Panc1 (cell line): ENCODE measurements at regions not wholly inside any gene's neighbourhood (a gene's known extent, or its start where the extent isn't known, plus 50 kb on each side); places are given as distances from the start of the nearest gene placed in this dataset.

Source experiments
- ATAC-seq: fragments of 200-7000 bp; cut with Tn5 transposase; 2 replicates; pipeline ENCODE4 v1.9.1; 2020; ENCODE audit warnings: mild to moderate bottlenecking, moderate library complexity
- BruUV-seq: library from RNA; stranded (reverse); fragments of 400-500 nt; replicated peaks from 2 replicates; lab custom pipeline; 2021; lab: Mats Ljungman, UMichigan
- CTCF ChIA-PET: fragments of 300-600 bp; sonication (Branson Sonifier 250); formaldehyde crosslinking; loops from one replicate; lab custom pipeline; 2022; ENCODE audit warnings: antibody characterized with exemption; lab: Charles Lee
- POLR2A ChIA-PET: fragments of 300-600 bp; sonication (Branson Sonifier 250); formaldehyde crosslinking; loops from one replicate; lab custom pipeline; 2022; ENCODE audit warnings: antibody characterized with exemption; lab: Charles Lee
- DNase-seq: peaks from one replicate; pipeline ENCODE4 v3.0.0-alpha.2; 2010; ENCODE audit warnings: low read depth, low spot score
- H3K27ac ChIP-seq: 2 replicates; pipeline ENCODE4 v1.5.1; 2011; ENCODE audit warnings: mild to moderate bottlenecking, low read length, inconsistent platforms
- H3K27me3 ChIP-seq: fragments of 200-500 bp; sonication (Bioruptor generic); 2 replicates; pipeline ENCODE4 v1.6.0; 2014; ENCODE audit warnings: low read length, inconsistent platforms; ENCODE audit not compliant: control insufficient read depth, insufficient read depth
- H3K36me3 ChIP-seq: fragments of 200-500 bp; sonication (Bioruptor generic); 2 replicates; pipeline ENCODE4 v1.5.1; 2014; ENCODE audit warnings: inconsistent platforms, mild to moderate bottlenecking, low read length, moderate library complexity; ENCODE audit not compliant: control insufficient read depth, insufficient read depth
- H3K4me1 ChIP-seq: 2 replicates; pipeline ENCODE4 v1.5.1; 2011; ENCODE audit warnings: inconsistent platforms, mild to moderate bottlenecking, low read length, moderate library complexity; ENCODE audit not compliant: control insufficient read depth, insufficient read depth
- H3K4me3 ChIP-seq, 2 experiments: 2 replicates each; pipeline ENCODE4 v1.5.1; 2011 to 2012; ENCODE audit warnings: low read depth in 2 of 2, low read length in 2 of 2, mild to moderate bottlenecking in 2 of 2, inconsistent platforms in 1 of 2, moderate library complexity in 1 of 2
- H3K9me3 ChIP-seq: fragments of 200-500 bp; sonication (Bioruptor generic); 2 replicates; pipeline ENCODE4 v1.5.1; 2014; ENCODE audit warnings: low read depth, mild to moderate bottlenecking, inconsistent platforms, low read length, moderate library complexity; ENCODE audit not compliant: control insufficient read depth, insufficient read depth
- POLR2AphosphoS5 ChIP-seq: IDR thresholded peaks from 2 replicates; pipeline ENCODE4 v1.6.1; 2012; ENCODE audit warnings: mild to moderate bottlenecking, low read depth, low read length, moderate library complexity
- SIN3A ChIP-seq: IDR thresholded peaks from 2 replicates; pipeline ENCODE4 v1.6.1; 2012; ENCODE audit warnings: low read depth, mild to moderate bottlenecking, low read length, moderate library complexity, borderline replicate concordance; ENCODE audit not compliant: insufficient read depth
- TCF7L2 ChIP-seq: IDR thresholded peaks from 2 replicates; pipeline ENCODE4 v1.6.1; 2011; ENCODE audit warnings: mild to moderate bottlenecking, low read depth, low read length, inconsistent platforms
- in situ Hi-C: cut with HindIII; loops from 2 replicates; pipeline ENCODE4 v1.10.0; 2016; ENCODE audit warnings: low sequenced_read_pairs, low pct_unique_long_range_greater_than_20kb
- intact Hi-C: fragments of 100-400 bp; cut with micrococcal nuclease; formaldehyde crosslinking; loops from one replicate; pipeline ENCODE4 v1.10.0; 2022; ENCODE audit not compliant: unreplicated experiment
- TF ChIP-seq, protein P1 (sequence below): fragments of 450-650 bp; IDR thresholded peaks from 2 replicates; pipeline ENCODE4 v1.5.1; 2017; ENCODE audit warnings: mild to moderate bottlenecking
- TF ChIP-seq, protein P2 (sequence below), 2 experiments: IDR thresholded peaks; 2 replicates each; pipeline ENCODE4 v1.6.1; 2011 to 2012; ENCODE audit warnings: low read depth in 2 of 2, control low read depth in 1 of 2, low read length in 1 of 2, mild to moderate bottlenecking in 1 of 2, moderate library complexity in 1 of 2; ENCODE audit not compliant: insufficient read depth in 1 of 2

DNA sequence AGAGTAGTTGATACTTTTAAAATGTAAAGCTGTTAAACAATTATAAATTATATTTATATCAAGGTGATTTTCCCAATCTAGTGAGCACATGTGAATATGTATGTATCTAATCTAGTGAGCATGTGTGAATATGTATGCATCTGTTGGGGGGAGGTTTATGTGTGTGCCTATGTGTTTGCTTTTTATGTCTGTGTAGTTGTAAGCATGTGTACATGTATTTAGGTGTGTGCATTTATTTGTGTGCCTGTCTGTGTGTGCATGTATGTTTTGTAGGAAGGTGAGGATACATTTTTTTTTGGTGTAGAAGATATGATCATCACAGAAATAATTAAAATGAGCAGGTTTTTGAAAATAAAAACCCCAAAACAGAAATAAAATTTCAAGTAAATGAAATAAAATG is 318.9 kb upstream of the CHRM3 start:
- no TSS peak for BruUV-seq
- Histone ChIP-seq H3K36me3 (no peaks in the 10 kb centered on the region), H3K4me3 (no peak overlapping the region), H3K27me3 (no peaks in the 10 kb centered on the region), H3K9me3 (no peaks in the 10 kb centered on the region), H3K4me1 (no peaks in the 10 kb centered on the region), H3K27ac (no peak overlapping the region)
- intact Hi-C loops (no loop called here), in situ Hi-C loops (no loop called here)
- TF ChIP-seq, protein P1, sequence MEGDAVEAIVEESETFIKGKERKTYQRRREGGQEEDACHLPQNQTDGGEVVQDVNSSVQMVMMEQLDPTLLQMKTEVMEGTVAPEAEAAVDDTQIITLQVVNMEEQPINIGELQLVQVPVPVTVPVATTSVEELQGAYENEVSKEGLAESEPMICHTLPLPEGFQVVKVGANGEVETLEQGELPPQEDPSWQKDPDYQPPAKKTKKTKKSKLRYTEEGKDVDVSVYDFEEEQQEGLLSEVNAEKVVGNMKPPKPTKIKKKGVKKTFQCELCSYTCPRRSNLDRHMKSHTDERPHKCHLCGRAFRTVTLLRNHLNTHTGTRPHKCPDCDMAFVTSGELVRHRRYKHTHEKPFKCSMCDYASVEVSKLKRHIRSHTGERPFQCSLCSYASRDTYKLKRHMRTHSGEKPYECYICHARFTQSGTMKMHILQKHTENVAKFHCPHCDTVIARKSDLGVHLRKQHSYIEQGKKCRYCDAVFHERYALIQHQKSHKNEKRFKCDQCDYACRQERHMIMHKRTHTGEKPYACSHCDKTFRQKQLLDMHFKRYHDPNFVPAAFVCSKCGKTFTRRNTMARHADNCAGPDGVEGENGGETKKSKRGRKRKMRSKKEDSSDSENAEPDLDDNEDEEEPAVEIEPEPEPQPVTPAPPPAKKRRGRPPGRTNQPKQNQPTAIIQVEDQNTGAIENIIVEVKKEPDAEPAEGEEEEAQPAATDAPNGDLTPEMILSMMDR = no peak
- no peak for TF ChIP-seq POLR2AphosphoS5
- TF ChIP-seq, protein P2, sequence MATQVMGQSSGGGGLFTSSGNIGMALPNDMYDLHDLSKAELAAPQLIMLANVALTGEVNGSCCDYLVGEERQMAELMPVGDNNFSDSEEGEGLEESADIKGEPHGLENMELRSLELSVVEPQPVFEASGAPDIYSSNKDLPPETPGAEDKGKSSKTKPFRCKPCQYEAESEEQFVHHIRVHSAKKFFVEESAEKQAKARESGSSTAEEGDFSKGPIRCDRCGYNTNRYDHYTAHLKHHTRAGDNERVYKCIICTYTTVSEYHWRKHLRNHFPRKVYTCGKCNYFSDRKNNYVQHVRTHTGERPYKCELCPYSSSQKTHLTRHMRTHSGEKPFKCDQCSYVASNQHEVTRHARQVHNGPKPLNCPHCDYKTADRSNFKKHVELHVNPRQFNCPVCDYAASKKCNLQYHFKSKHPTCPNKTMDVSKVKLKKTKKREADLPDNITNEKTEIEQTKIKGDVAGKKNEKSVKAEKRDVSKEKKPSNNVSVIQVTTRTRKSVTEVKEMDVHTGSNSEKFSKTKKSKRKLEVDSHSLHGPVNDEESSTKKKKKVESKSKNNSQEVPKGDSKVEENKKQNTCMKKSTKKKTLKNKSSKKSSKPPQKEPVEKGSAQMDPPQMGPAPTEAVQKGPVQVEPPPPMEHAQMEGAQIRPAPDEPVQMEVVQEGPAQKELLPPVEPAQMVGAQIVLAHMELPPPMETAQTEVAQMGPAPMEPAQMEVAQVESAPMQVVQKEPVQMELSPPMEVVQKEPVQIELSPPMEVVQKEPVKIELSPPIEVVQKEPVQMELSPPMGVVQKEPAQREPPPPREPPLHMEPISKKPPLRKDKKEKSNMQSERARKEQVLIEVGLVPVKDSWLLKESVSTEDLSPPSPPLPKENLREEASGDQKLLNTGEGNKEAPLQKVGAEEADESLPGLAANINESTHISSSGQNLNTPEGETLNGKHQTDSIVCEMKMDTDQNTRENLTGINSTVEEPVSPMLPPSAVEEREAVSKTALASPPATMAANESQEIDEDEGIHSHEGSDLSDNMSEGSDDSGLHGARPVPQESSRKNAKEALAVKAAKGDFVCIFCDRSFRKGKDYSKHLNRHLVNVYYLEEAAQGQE (IDR thresholded peaks at IDR 0.05; ENCODE audit: insufficient read depth in 1 of 2, low read depth in 2 of 2, low read length in 1 of 2) = no peak
- no peak for TF ChIP-seq SIN3A
- TF ChIP-seq TCF7L2 = no peak
- ChIA-PET POLR2A (no interaction called here), CTCF (no interaction called here)
- DNase-seq = no peak
- no peak for ATAC-seq

DNA sequence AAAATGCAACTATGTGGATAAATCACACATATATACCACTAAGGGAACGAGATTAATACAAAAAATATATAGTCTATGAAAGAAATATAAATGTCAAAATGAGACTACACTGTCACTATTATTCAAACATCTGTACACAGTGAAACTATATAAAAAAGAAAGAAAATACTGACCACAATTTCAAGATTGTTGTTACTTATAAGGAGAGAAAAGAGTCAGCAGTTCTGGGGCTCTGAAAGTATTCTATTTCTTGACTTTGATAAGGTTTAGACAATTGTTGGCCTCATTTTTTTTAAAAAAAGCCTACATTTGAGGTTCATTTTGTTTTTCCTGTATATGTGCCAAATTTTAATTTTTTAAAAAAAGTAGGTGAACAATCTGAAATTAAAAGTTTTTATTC is 319.3 kb upstream of the CHRM3 start:
- Histone ChIP-seq H3K4me3 (no peak overlapping the region), H3K27ac (no peak overlapping the region), H3K4me1 (no peaks in the 10 kb centered on the region), H3K27me3 (no peaks in the 10 kb centered on the region), H3K36me3 (no peaks in the 10 kb centered on the region), H3K9me3 (no peaks in the 10 kb centered on the region)
- ATAC-seq (no peak), DNase-seq (no peak)
- ChIA-PET CTCF (no interaction called here), POLR2A (no interaction called here)
- TF ChIP-seq SIN3A = no peak
- TF ChIP-seq, protein P2 (IDR thresholded peaks at IDR 0.05; ENCODE audit: insufficient read depth in 1 of 2, low read depth in 2 of 2, low read length in 1 of 2) = no peak
- TF ChIP-seq TCF7L2 = no peak
- no peak for TF ChIP-seq POLR2AphosphoS5
- TF ChIP-seq, protein P1 = no peak
- in situ Hi-C loops = no loop called here
- intact Hi-C loops = no loop called here
- no TSS peak for BruUV-seq
